ENCODE measurements at regions not wholly inside any gene's neighbourhood (a gene's known extent, or its start where the extent isn't known, plus 50 kb on each side); places are given as distances from the start of the nearest gene placed in this dataset.
"Not testable (repeated sequence)": the region's sequence is repeated elsewhere in the genome, so short reads cannot be mapped to it uniquely, and the experiment has no call there.

- intact Hi-C loops (cut with DNase I) = no loop called here
- Histone ChIP-seq H3K27ac (no peak overlapping the region), H3K9me3 (no peaks in the 10 kb centered on the region), H3K27me3 (no peaks in the 10 kb centered on the region), H3K36me3 (no peaks in the 10 kb centered on the region), H3K4me3 (no peak overlapping the region), H3K4me1 (peaks cover 0 to 5% (median 0%) of the 10 kb centered on the region in 3 donors)
- 79 to 89% methylated on average over 10 of the region's 10 CpGs for WGBS, 2 donors
- no peak for DNase-seq
- TF ChIP-seq POLR2A (IDR thresholded peaks at IDR 0.05) (no peak), CTCF (IDR thresholded peaks at IDR 0.05) (no peak)
Observed at GRCh38 chr11:121967131-121967704, 148.8 kb downstream of the BLID start.

- Histone ChIP-seq H3K27ac (no peak overlapping the region), H3K36me3 (no peaks in the 10 kb centered on the region), H3K4me3 (no peak overlapping the region), H3K4me1 (peaks cover 0 to 5% (median 0%) of the 10 kb centered on the region in 3 donors), H3K27me3 (no peaks in the 10 kb centered on the region), H3K9me3 (no peaks in the 10 kb centered on the region)
- DNase-seq = no peak
- TF ChIP-seq CTCF (IDR thresholded peaks at IDR 0.05) = no peak
- TF ChIP-seq POLR2A (IDR thresholded peaks at IDR 0.05) = no peak
- intact Hi-C loops (cut with DNase I) = no loop called here
- WGBS, 2 donors = 37 to 53% methylated on average over 4 of the region's 4 CpGs
Observed at GRCh38 chr11:121965330-121965729, 150.7 kb downstream of the BLID start.

GRCh38 chr11:121964591-121964990 is 151.4 kb downstream of the BLID start:
- DNase-seq = no peak
- H3K36me3 ChIP-seq = no peaks in the 10 kb centered on the region
- H3K9me3 ChIP-seq = no peaks in the 10 kb centered on the region
- no peak overlapping the region for H3K27ac ChIP-seq
- intact Hi-C loops (cut with DNase I) = no loop called here
- H3K4me3 ChIP-seq = no peak overlapping the region
- TF ChIP-seq POLR2A (IDR thresholded peaks at IDR 0.05) (no peak), CTCF (IDR thresholded peaks at IDR 0.05) (no peak)
- H3K27me3 ChIP-seq = no peaks in the 10 kb centered on the region
- 42 to 67% methylated on average over 1 to 4 of the region's 4 CpGs for WGBS, 2 donors
- peaks cover 0 to 5% (median 0%) of the 10 kb centered on the region in 3 donors for H3K4me1 ChIP-seq

- H3K4me3 ChIP-seq; H3K27me3 ChIP-seq; H3K4me1 ChIP-seq; H3K9me3 ChIP-seq; intact Hi-C loops (cut with DNase I); H3K36me3 ChIP-seq; DNase-seq; H3K27ac ChIP-seq: not testable (repeated sequence)
- WGBS, 2 donors = 67 to 77% methylated on average over 3 of the region's 3 CpGs
Observed at GRCh38 chr11:121963846-121964245, 152.2 kb downstream of the BLID start.

- Histone ChIP-seq H3K9me3 (no peaks in the 10 kb centered on the region), H3K27me3 (no peaks in the 10 kb centered on the region), H3K4me1 (peaks cover 0 to 5% (median 5%) of the 10 kb centered on the region in 3 donors), H3K27ac (peak overlapping the region in 1 of 4 donors; percentile 25), H3K36me3 (no peaks in the 10 kb centered on the region), H3K4me3 (no peak overlapping the region)
- 44 to 66% methylated on average over 2 to 3 of the region's 3 CpGs for WGBS, 2 donors
- TF ChIP-seq CTCF (IDR thresholded peaks at IDR 0.05) (no peak), POLR2A (IDR thresholded peaks at IDR 0.05) (no peak)
- no peak for DNase-seq
- intact Hi-C loops (cut with DNase I) = no loop called here
Observed at GRCh38 chr11:121961321-121961801, 154.7 kb downstream of the BLID start.

GRCh38 chr11:121958971-121959325 is 157.1 kb downstream of the BLID start:
- Histone ChIP-seq H3K27me3 (peaks cover 0 to 5% (median 0%) of the 10 kb centered on the region in 4 donors), H3K4me3 (no peak overlapping the region), H3K4me1 (peaks cover 0 to 5% (median 0%) of the 10 kb centered on the region in 3 donors), H3K36me3 (no peaks in the 10 kb centered on the region), H3K27ac (no peak overlapping the region), H3K9me3 (no peaks in the 10 kb centered on the region)
- DNase-seq = no peak
- intact Hi-C loops (cut with DNase I) = no loop called here
- TF ChIP-seq CTCF (IDR thresholded peaks at IDR 0.05) (no peak), POLR2A (IDR thresholded peaks at IDR 0.05) (no peak)
- 23 to 31% methylated on average over 5 of the region's 5 CpGs for WGBS, 2 donors
